WTC11 (cell line): ENCODE measurements at regions not wholly inside any gene's neighbourhood (a gene's known extent, or its start where the extent isn't known, plus 50 kb on each side); places are given as distances from the start of the nearest gene placed in this dataset.

Source experiments
- ATAC-seq: fragments of 200-7000 bp; cut with Tn5 transposase; 2 replicates; pipeline ENCODE4 v1.10.0; 2021; ENCODE audit warnings: mild to moderate bottlenecking, moderate library complexity
- CTCF ChIA-PET: fragments of 300-600 bp; sonication (Branson Sonifier 250); formaldehyde crosslinking; loops from one replicate; lab custom pipeline; 2021; ENCODE audit warnings: antibody characterized with exemption; lab: Charles Lee
- POLR2A ChIA-PET: fragments of 350-600 bp; sonication (Branson Sonifier 250); formaldehyde crosslinking; loops from one replicate; lab custom pipeline; 2021; ENCODE audit warnings: antibody characterized with exemption; lab: Charles Lee
- DNase-seq: peaks from one replicate; pipeline ENCODE4 v3.0.0; 2021; ENCODE audit warnings: low spot score
- H3K27ac Mint-ChIP-seq: 2 replicates; pipeline ENCODE4 v1.8.0; 2021; ENCODE audit warnings: mixed read lengths
- H3K27me3 Mint-ChIP-seq: 2 replicates; pipeline ENCODE4 v1.8.0; 2021; ENCODE audit warnings: low read depth, mild to moderate bottlenecking, moderate library complexity, mixed read lengths
- H3K36me3 Mint-ChIP-seq: 2 replicates; pipeline ENCODE4 v1.8.0; 2021; ENCODE audit warnings: mixed read lengths
- H3K4me1 Mint-ChIP-seq: 2 replicates; pipeline ENCODE4 v1.8.0; 2022; ENCODE audit warnings: mixed read lengths
- H3K4me3 Mint-ChIP-seq: 2 replicates; pipeline ENCODE4 v1.8.0; 2021; ENCODE audit warnings: mild to moderate bottlenecking, moderate library complexity, mixed read lengths
- H3K9me3 Mint-ChIP-seq: 2 replicates; pipeline ENCODE4 v1.8.0; 2021; ENCODE audit warnings: mixed read lengths
- ATF1 ChIP-seq: sonication (generic); formaldehyde crosslinking; IDR thresholded peaks from 2 replicates; pipeline ENCODE4 v1.8.1; 2023; ENCODE audit warnings: mild to moderate bottlenecking, moderate library complexity, missing genetic modification reagents
- CREM ChIP-seq: sonication (generic); formaldehyde crosslinking; IDR thresholded peaks from 2 replicates; pipeline ENCODE4 v1.8.1; 2022; ENCODE audit warnings: mild to moderate bottlenecking, missing genetic modification reagents, moderate library complexity
- ELF4 ChIP-seq: sonication (generic); formaldehyde crosslinking; IDR thresholded peaks from 2 replicates; pipeline ENCODE4 v1.8.1; 2022; ENCODE audit warnings: low read depth, mild to moderate bottlenecking, moderate library complexity, missing genetic modification reagents
- NFATC4 ChIP-seq: fragments of 250-450 bp; sonication (Bioruptor Pico); IDR thresholded peaks from 2 replicates; pipeline ENCODE4 v1.9.0; 2021; ENCODE audit warnings: mild to moderate bottlenecking
- NFYB ChIP-seq: sonication (generic); formaldehyde crosslinking; conservative IDR thresholded peaks from 2 replicates; pipeline ENCODE4 v1.8.0; 2022; ENCODE audit warnings: low read depth, missing genetic modification reagents
- SMAD3 ChIP-seq: sonication (generic); formaldehyde crosslinking; IDR thresholded peaks from 2 replicates; pipeline ENCODE4 v1.8.0; 2022; ENCODE audit warnings: missing genetic modification reagents, mild to moderate bottlenecking, borderline replicate concordance
- SOX15 ChIP-seq: fragments of 250-450 bp; sonication (Bioruptor Pico); IDR thresholded peaks from 2 replicates; pipeline ENCODE4 v1.9.0; 2021; ENCODE audit warnings: mild to moderate bottlenecking
- SP1 ChIP-seq: sonication (generic); formaldehyde crosslinking; conservative IDR thresholded peaks from 2 replicates; pipeline ENCODE4 v1.8.1; 2022; ENCODE audit warnings: missing genetic modification reagents
- ZNF138 ChIP-seq: sonication (generic); formaldehyde crosslinking; conservative IDR thresholded peaks from 2 replicates; pipeline ENCODE4 v1.8.1; 2022; ENCODE audit warnings: mild to moderate bottlenecking, moderate library complexity, missing genetic modification reagents
- ZNF396 ChIP-seq: fragments of 250-450 bp; sonication (Bioruptor Pico); IDR thresholded peaks from 2 replicates; pipeline ENCODE4 v1.8.0; 2021; ENCODE audit warnings: mild to moderate bottlenecking, moderate library complexity, borderline replicate concordance
- TF ChIP-seq, protein P1 (sequence below): fragments of 250-450 bp; sonication (Bioruptor Pico); IDR thresholded peaks from 2 replicates; pipeline ENCODE4 v1.9.0; 2021; ENCODE audit warnings: mild to moderate bottlenecking
- TF ChIP-seq, protein P2 (sequence below): sonication (generic); formaldehyde crosslinking; IDR thresholded peaks from 2 replicates; pipeline ENCODE4 v1.8.1; 2023; ENCODE audit warnings: mild to moderate bottlenecking, missing genetic modification reagents, borderline replicate concordance
- TF ChIP-seq, protein P3 (sequence below): sonication (generic); formaldehyde crosslinking; IDR thresholded peaks from 2 replicates; pipeline ENCODE4 v1.8.1; 2023; ENCODE audit warnings: mild to moderate bottlenecking, missing genetic modification reagents, moderate library complexity
- TF ChIP-seq, protein P4 (sequence below): sonication (generic); formaldehyde crosslinking; IDR thresholded peaks from 2 replicates; pipeline ENCODE4 v1.8.1; 2022; ENCODE audit warnings: low read depth, mild to moderate bottlenecking, moderate library complexity, missing genetic modification reagents, borderline replicate concordance
- TF ChIP-seq, protein P5 (sequence below): sonication (generic); formaldehyde crosslinking; IDR thresholded peaks from 2 replicates; pipeline ENCODE4 v1.8.1; 2023; ENCODE audit warnings: mild to moderate bottlenecking, moderate library complexity, missing genetic modification reagents
- TF ChIP-seq, protein P6 (sequence below): sonication (generic); formaldehyde crosslinking; IDR thresholded peaks from 2 replicates; pipeline ENCODE4 v1.8.0; 2022; ENCODE audit warnings: mild to moderate bottlenecking, missing genetic modification reagents
- TF ChIP-seq, protein P7 (sequence below): sonication (generic); formaldehyde crosslinking; conservative IDR thresholded peaks from 2 replicates; pipeline ENCODE4 v1.8.1; 2022; ENCODE audit warnings: mild to moderate bottlenecking, missing genetic modification reagents
- TF ChIP-seq, protein P8 (sequence below): sonication (generic); formaldehyde crosslinking; IDR thresholded peaks from 2 replicates; pipeline ENCODE4 v1.8.0; 2023; ENCODE audit warnings: missing genetic modification reagents, mild to moderate bottlenecking, borderline replicate concordance

DNA sequence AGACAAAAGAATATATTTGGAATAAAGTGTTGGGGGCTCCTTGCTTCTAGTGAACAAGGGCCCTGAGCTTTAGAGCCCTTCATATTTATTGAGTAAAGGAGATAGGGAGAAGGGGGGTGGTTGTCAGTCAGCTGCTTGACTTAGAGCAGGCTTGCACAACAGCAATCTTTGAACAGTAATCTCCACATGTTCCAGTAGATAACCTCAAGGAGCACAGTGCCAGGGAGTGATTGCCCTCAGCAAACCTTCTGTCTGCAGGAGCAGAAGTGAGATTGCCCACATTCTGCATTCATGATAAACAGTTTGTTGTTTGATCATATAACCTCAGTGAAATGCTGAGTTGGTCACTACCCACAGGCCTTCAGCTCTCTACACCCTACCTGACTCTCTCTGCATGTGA is 205.8 kb upstream of the CXCL13 start:
- POLR2A ChIA-PET: no interaction called here
- CTCF ChIA-PET: interaction anchor here (0.9 to 1.0 kb wide), 3 partner anchors 14 to 18 kb away, joined by 3 read pairs; no protein-coding TSS in a partner anchor
- no peak overlapping the region for H3K27ac Mint-ChIP-seq
- no peaks in the 10 kb centered on the region for H3K36me3 Mint-ChIP-seq
- H3K4me1 Mint-ChIP-seq: peaks cover 3% of the 10 kb centered on the region; the same call in 1 of the 2 replicates
- no peak for DNase-seq
- H3K27me3 Mint-ChIP-seq: peaks cover 3% of the 10 kb centered on the region; the same call in 1 of the 2 replicates
- TF ChIP-seq SMAD3 (CRISPR knock-in tag) (no peak), NFYB (CRISPR knock-in tag) (no peak)
- TF ChIP-seq, protein P1, sequence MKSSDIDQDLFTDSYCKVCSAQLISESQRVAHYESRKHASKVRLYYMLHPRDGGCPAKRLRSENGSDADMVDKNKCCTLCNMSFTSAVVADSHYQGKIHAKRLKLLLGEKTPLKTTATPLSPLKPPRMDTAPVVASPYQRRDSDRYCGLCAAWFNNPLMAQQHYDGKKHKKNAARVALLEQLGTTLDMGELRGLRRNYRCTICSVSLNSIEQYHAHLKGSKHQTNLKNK (CRISPR knock-in tag): no peak
- no peak overlapping the region for H3K4me3 Mint-ChIP-seq
- H3K9me3 Mint-ChIP-seq: peaks cover 6% of the 10 kb centered on the region
- ATAC-seq: no peak; the same call in 1 of the 2 replicates

DNA sequence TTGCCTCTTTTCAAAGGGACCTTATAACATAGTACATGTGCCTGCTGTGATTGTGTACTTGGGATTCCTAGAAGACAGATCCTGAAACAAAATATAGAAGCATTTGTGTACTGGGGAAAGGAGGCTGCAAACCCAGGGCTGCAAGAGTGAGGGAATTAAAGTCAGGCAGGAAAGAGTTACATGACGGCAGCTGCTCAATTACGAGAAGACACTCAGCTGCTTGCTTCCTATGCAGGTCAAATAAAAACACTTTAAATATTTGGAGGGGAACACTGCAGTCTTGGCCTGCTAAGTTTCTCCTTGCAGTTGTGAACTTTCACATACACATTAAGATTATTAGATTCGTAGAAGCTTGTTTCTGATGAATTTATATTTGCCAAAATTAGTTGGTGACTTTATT is 191.9 kb upstream of the CXCL13 start:
- Mint-ChIP-seq H3K4me3 (no peak overlapping the region), H3K36me3 (no peaks in the 10 kb centered on the region), H3K27me3 (no peaks in the 10 kb centered on the region; the same call in 1 of the 2 replicates), H3K27ac (no peak overlapping the region), H3K9me3 (peaks cover 5% of the 10 kb centered on the region; the same call in 1 of the 2 replicates), H3K4me1 (peaks cover 4% of the 10 kb centered on the region; the same call in 1 of the 2 replicates)
- ATAC-seq (no peak), DNase-seq (no peak)
- POLR2A ChIA-PET: no interaction called here
- no peak for TF ChIP-seq ELF4 (CRISPR knock-in tag)
- TF ChIP-seq, all 79 proteins: peak for 0
- CTCF ChIA-PET: interaction anchor here (1.1 to 2.5 kb wide), 4 partner anchors 14 to 59 kb away, joined by 3 to 5 read pairs (median 4); no protein-coding TSS in a partner anchor

DNA sequence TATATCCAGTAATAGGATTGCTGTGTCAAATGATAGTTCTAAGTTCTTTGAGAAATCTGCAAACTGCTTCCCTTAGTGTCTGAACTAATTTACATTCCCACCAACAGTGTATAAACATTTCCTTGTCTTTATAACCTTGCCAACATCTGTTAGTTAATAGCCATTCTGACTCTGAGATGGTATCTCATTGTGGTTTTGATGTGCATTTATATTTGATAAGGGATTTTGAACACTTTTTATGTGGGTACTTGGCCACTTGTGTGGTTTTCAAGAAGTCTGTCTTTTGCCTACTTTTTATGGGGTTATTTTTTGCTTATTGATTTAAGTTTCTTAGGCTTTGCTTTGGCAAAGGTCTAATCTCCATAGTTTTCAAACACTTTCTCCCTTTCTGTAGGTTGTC is 189.9 kb upstream of the CXCL13 start:
- Mint-ChIP-seq H3K36me3 (no peaks in the 10 kb centered on the region), H3K4me3 (no peak overlapping the region), H3K9me3 (peaks cover 5% of the 10 kb centered on the region; the same call in 1 of the 2 replicates), H3K27ac (no peak overlapping the region), H3K4me1 (peaks cover 4% of the 10 kb centered on the region; the same call in 1 of the 2 replicates), H3K27me3 (no peaks in the 10 kb centered on the region; the same call in 1 of the 2 replicates)
- CTCF ChIA-PET: interaction anchor here (0.9 to 2.5 kb wide), 2 partner anchors 30 to 44 kb away, joined by 4 to 5 read pairs; no protein-coding TSS in a partner anchor
- DNase-seq (no peak), ATAC-seq (no peak)
- POLR2A ChIA-PET: no interaction called here
- TF ChIP-seq SP1 (no peak), ZNF396 (CRISPR knock-in tag) (no peak), ZNF138 (CRISPR knock-in tag) (no peak), ELF4 (CRISPR knock-in tag) (no peak), CREM (no peak), NFATC4 (CRISPR knock-in tag) (no peak), SOX15 (CRISPR knock-in tag) (no peak), ATF1 (CRISPR knock-in tag) (no peak)
- TF ChIP-seq, protein P2, sequence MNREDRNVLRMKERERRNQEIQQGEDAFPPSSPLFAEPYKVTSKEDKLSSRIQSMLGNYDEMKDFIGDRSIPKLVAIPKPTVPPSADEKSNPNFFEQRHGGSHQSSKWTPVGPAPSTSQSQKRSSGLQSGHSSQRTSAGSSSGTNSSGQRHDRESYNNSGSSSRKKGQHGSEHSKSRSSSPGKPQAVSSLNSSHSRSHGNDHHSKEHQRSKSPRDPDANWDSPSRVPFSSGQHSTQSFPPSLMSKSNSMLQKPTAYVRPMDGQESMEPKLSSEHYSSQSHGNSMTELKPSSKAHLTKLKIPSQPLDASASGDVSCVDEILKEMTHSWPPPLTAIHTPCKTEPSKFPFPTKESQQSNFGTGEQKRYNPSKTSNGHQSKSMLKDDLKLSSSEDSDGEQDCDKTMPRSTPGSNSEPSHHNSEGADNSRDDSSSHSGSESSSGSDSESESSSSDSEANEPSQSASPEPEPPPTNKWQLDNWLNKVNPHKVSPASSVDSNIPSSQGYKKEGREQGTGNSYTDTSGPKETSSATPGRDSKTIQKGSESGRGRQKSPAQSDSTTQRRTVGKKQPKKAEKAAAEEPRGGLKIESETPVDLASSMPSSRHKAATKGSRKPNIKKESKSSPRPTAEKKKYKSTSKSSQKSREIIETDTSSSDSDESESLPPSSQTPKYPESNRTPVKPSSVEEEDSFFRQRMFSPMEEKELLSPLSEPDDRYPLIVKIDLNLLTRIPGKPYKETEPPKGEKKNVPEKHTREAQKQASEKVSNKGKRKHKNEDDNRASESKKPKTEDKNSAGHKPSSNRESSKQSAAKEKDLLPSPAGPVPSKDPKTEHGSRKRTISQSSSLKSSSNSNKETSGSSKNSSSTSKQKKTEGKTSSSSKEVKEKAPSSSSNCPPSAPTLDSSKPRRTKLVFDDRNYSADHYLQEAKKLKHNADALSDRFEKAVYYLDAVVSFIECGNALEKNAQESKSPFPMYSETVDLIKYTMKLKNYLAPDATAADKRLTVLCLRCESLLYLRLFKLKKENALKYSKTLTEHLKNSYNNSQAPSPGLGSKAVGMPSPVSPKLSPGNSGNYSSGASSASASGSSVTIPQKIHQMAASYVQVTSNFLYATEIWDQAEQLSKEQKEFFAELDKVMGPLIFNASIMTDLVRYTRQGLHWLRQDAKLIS: no peak
- TF ChIP-seq, protein P3, sequence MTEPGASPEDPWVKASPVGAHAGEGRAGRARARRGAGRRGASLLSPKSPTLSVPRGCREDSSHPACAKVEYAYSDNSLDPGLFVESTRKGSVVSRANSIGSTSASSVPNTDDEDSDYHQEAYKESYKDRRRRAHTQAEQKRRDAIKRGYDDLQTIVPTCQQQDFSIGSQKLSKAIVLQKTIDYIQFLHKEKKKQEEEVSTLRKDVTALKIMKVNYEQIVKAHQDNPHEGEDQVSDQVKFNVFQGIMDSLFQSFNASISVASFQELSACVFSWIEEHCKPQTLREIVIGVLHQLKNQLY (CRISPR knock-in tag): no peak
- TF ChIP-seq, protein P4, sequence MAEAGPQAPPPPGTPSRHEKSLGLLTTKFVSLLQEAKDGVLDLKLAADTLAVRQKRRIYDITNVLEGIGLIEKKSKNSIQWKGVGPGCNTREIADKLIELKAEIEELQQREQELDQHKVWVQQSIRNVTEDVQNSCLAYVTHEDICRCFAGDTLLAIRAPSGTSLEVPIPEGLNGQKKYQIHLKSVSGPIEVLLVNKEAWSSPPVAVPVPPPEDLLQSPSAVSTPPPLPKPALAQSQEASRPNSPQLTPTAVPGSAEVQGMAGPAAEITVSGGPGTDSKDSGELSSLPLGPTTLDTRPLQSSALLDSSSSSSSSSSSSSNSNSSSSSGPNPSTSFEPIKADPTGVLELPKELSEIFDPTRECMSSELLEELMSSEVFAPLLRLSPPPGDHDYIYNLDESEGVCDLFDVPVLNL (CRISPR knock-in tag): no peak
- TF ChIP-seq, protein P5, sequence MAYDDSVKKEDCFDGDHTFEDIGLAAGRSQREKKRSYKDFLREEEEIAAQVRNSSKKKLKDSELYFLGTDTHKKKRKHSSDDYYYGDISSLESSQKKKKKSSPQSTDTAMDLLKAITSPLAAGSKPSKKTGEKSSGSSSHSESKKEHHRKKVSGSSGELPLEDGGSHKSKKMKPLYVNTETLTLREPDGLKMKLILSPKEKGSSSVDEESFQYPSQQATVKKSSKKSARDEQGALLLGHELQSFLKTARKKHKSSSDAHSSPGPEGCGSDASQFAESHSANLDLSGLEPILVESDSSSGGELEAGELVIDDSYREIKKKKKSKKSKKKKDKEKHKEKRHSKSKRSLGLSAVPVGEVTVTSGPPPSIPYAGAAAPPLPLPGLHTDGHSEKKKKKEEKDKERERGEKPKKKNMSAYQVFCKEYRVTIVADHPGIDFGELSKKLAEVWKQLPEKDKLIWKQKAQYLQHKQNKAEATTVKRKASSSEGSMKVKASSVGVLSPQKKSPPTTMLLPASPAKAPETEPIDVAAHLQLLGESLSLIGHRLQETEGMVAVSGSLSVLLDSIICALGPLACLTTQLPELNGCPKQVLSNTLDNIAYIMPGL (CRISPR knock-in tag): no peak
- TF ChIP-seq, protein P6, sequence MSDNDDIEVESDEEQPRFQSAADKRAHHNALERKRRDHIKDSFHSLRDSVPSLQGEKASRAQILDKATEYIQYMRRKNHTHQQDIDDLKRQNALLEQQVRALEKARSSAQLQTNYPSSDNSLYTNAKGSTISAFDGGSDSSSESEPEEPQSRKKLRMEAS (CRISPR knock-in tag): no peak
- TF ChIP-seq, protein P7, sequence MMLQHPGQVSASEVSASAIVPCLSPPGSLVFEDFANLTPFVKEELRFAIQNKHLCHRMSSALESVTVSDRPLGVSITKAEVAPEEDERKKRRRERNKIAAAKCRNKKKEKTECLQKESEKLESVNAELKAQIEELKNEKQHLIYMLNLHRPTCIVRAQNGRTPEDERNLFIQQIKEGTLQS (CRISPR knock-in tag): no peak
- TF ChIP-seq, protein P8, sequence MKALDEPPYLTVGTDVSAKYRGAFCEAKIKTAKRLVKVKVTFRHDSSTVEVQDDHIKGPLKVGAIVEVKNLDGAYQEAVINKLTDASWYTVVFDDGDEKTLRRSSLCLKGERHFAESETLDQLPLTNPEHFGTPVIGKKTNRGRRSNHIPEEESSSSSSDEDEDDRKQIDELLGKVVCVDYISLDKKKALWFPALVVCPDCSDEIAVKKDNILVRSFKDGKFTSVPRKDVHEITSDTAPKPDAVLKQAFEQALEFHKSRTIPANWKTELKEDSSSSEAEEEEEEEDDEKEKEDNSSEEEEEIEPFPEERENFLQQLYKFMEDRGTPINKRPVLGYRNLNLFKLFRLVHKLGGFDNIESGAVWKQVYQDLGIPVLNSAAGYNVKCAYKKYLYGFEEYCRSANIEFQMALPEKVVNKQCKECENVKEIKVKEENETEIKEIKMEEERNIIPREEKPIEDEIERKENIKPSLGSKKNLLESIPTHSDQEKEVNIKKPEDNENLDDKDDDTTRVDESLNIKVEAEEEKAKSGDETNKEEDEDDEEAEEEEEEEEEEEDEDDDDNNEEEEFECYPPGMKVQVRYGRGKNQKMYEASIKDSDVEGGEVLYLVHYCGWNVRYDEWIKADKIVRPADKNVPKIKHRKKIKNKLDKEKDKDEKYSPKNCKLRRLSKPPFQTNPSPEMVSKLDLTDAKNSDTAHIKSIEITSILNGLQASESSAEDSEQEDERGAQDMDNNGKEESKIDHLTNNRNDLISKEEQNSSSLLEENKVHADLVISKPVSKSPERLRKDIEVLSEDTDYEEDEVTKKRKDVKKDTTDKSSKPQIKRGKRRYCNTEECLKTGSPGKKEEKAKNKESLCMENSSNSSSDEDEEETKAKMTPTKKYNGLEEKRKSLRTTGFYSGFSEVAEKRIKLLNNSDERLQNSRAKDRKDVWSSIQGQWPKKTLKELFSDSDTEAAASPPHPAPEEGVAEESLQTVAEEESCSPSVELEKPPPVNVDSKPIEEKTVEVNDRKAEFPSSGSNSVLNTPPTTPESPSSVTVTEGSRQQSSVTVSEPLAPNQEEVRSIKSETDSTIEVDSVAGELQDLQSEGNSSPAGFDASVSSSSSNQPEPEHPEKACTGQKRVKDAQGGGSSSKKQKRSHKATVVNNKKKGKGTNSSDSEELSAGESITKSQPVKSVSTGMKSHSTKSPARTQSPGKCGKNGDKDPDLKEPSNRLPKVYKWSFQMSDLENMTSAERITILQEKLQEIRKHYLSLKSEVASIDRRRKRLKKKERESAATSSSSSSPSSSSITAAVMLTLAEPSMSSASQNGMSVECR (CRISPR knock-in tag): no peak
